HG03103 (cell line): ENCODE measurements at regions not wholly inside any gene's neighbourhood (a gene's known extent, or its start where the extent isn't known, plus 50 kb on each side); places are given as distances from the start of the nearest gene placed in this dataset.

Experiments
- ATAC-seq: cut with Tn5 transposase; IDR thresholded peaks from one replicate; pipeline ENCODE4 v1.9.1; 2021; ENCODE audit warnings: low read depth; ENCODE audit not compliant: unreplicated experiment

DNA sequence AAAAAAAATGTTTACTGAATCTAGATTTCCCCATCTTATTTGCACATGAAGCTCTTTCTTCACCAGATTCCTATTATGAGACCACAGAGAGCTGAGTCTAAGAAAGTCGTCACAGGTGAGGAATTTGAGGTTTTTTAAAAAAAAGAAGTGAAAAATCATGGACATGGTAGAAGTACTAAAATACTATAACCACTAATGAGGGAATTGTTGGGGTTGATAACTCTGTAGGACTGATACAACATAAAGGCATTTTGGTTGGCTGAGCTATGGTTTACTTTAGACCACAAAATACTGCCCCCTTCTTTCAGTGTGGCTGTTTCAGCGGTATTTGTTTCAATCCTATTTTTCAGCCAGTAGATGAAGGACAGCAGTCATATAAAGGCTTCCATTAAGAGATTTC lies 1111.3 kb downstream of the TYW1 start:
- no peak for ATAC-seq

GRCh38 chr7:68109299-68109698 lies 1112.7 kb downstream of the TYW1 start:
- no peak for ATAC-seq

- no peak for ATAC-seq
Observed at GRCh38 chr7:68119411-68119810, 1122.8 kb downstream of the TYW1 start.

DNA sequence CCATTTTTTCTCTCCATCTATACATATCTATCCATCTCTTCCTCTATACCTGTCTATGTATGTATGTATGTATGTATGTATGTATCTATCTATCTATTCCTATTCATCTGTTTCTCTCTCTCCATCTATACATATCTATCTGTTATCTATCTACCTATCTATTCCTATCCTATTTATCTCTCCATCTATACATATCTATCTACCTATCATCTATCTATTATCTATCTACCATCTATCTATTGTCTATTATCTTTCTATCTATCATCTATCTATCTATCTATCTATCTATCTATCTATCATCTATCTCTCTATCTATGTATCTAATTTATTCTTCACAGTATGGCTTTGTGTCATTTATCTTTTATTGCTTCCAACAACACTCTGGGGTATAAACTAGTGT lies 1124.4 kb downstream of the TYW1 start:
- ATAC-seq = no peak

GRCh38 chr7:68121655-68122054 lies 1125.0 kb downstream of the TYW1 start:
- no peak for ATAC-seq

DNA sequence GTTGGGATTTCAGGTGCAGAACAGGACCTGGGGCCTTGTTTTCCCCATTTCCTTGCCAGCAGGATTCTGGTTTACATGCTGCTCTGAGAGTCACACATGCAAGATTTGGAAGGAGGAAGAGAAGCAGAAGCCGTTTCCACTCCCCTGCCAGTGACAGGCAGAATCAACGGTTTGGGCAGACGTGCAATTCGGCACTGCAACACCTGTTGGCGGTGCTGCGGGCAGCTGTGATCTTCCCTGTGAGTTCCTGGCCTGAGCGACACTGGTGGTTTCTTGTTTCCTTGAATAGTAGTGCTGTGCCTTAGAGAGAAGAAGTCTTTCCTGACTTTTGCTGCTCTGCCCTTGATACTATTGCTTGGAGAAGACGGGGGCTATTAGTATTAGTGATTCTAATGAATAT lies 1126.2 kb downstream of the TYW1 start:
- no peak for ATAC-seq

GRCh38 chr7:68125168-68125567 lies 1128.5 kb downstream of the TYW1 start:
- ATAC-seq = no peak

DNA sequence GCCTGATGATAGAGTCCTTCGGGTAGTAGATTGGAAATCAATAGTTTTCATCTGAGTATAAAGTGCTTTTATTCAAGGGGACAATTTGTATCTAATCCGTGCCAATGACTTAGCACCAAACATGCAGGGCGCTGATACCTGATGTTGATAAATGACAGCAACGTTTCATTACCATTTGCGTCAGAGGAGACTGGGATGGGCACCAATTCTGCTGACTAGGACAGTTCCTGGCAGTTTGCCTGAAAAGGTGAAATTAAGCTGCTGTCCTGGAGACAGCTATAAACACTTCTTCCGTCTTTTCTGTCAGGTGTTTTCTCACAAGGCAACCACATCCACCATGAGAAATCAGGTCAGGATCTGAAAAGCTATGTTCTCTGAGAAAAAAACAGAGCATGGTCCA lies 1136.4 kb downstream of the TYW1 start:
- ATAC-seq = no peak

- ATAC-seq = no peak
Observed at GRCh38 chr7:68143345-68143744, 1146.7 kb downstream of the TYW1 start.

GRCh38 chr7:68146983-68147382 lies 1150.3 kb downstream of the TYW1 start:
- no peak for ATAC-seq

- no peak for ATAC-seq
Observed at GRCh38 chr7:68147614-68148238, 1151.1 kb downstream of the TYW1 start.

DNA sequence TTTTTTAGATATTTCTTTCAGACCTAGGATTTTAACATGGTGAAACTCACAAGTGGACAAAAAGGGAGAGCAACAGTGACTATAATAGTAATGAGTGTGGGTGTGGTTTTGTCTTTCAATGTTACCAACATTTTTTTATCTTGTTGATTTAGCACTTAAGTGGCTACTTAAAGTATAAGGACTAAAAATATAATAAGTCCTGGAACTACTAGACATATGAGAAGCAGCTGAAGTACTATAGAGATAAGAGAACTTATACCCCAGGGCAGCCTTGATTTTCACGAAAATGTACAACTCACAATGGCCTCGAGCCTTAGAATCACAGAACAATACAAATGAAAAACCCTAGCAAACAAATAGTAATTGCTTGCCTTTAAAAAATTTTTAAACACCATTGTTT lies 1151.8 kb downstream of the TYW1 start:
- no peak for ATAC-seq

GRCh38 chr7:68152205-68152604 lies 1155.6 kb downstream of the TYW1 start:
- ATAC-seq = no peak

GRCh38 chr7:68155676-68156075 lies 1159.0 kb downstream of the TYW1 start:
- ATAC-seq = no peak

DNA sequence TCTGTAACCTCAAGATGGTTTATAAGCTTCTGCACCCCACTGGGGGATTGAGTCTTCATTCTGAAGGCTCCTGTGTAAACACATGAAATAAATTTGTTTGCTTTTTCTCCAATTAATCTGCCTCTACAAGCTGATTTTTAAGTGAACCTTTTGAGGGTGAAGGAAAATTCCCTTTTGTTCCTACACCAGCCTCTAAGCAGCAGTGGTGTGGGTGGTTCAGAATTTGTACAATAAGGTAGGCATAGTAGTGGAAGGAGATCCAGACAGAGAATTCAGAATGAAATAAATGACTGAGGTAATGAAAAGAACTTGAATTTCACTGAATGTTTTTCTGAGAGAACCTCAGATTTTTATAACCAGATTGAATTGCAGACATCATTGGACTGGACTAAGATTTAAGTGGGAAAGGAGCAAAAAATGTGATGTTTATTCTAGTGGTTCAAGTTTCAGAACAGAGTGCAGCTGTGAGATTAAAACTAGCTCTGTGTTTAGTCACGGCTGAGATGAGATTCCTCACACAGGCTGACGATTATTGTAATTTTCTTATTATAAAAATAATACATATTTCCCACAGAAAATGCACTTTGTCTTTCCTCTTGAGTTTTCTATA lies 1162.2 kb downstream of the TYW1 start:
- no peak for ATAC-seq

GRCh38 chr7:68162712-68163111 lies 1166.1 kb downstream of the TYW1 start:
- ATAC-seq = no peak

DNA sequence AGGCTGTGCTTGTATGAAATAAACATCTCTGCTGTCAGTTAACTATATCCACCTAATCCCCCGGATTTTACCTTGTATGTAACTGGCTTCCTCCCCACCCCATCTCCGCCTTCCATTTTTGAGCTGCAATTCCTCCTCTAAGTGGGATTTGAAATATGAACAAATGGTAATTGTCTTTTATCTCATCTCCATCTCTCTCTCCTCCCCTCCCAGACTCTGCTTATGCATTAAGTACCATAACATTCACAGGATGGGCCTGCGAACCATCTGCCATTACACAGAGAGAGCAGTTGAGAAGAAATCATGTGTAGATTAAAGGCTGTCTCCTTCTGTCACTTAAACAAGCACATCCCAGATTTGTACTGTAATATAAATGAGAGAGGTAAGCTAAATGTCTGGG lies 1169.9 kb downstream of the TYW1 start:
- no peak for ATAC-seq

- no peak for ATAC-seq
Observed at GRCh38 chr7:68173513-68173912, 1176.9 kb downstream of the TYW1 start.

- no peak for ATAC-seq
Observed at GRCh38 chr7:68176974-68177373, 1180.3 kb downstream of the TYW1 start.

DNA sequence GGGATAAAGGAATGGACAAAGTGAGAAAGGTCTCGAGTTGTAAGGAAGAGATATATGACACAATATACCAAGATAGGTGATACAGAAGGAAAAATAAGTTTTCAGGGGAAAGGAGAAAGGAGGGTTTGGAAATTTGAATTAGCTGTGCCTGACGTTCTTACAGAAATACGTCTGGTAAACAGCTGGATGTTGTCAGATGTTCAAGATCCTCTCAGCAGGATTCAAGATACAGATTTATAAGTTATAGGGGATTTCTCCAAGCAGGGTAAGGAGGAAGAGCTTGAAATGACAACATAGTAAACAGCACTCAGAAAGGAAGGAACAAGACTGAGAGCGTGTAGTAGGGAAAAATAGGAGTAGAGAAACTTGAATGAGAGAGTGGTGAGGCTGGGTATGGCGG lies 1184.1 kb downstream of the TYW1 start:
- no peak for ATAC-seq

- no peak for ATAC-seq
Observed at GRCh38 chr7:68183176-68183575, 1186.5 kb downstream of the TYW1 start.

DNA sequence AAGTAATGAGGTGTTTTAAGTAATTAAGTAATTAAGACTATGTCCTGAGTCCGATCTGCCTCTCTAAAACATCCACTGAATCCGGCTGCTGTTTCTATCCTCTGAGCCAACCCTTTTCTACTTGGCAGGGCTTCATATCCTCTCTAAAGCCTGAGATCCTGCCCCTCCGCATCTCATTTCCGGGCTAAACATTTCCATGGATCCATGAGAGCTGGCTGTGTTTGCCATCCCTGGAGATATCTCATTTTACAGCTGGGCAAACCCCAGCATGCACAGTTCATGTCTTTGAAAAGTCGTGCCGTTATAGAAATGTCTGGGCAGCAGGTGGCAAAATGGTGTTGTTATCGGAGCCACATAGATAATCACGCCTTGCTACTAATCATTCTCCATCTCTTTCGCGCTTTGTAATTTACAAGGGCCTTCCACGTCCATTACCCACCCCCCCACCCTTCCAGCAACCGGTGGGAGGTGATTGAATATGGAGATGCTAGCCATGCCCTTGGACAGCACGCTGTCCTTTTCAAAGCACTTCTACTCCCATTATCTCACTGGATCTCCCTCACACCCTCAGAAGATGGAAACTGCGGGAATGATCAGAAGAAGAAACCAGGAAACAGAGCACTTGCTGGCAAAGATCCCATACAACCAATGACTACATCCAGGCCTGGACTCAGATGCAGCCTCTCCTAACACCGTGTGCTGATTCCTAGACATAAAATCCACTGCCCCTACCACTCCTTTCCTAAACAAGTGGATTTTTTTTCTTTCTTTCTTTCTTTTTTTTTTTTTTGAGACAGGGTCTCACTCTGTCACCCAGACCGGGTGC lies 1189.2 kb downstream of the TYW1 start:
- no peak for ATAC-seq
